SK-N-SH (cell line): ENCODE measurements at regions not wholly inside any gene's neighbourhood (a gene's known extent, or its start where the extent isn't known, plus 50 kb on each side); places are given as distances from the start of the nearest gene placed in this dataset.

Experiments used
- CTCF ChIP-seq: fragments of 200-600 bp; sonication (generic); IDR thresholded peaks from 2 replicates; pipeline ENCODE4 v1.6.1; 2017; ENCODE audit warnings: antibody characterized with exemption, mild to moderate bottlenecking, moderate library complexity
- NRF1 ChIP-seq: IDR thresholded peaks from 2 replicates; pipeline ENCODE4 v1.6.1; 2012; ENCODE audit warnings: low read depth, mild to moderate bottlenecking, low read length
- TF ChIP-seq, protein P1 (sequence below): IDR thresholded peaks from 2 replicates; pipeline ENCODE4 v1.4.0; 2012; ENCODE audit warnings: low read depth

- TF ChIP-seq CTCF = no peak
- TF ChIP-seq, protein P1, sequence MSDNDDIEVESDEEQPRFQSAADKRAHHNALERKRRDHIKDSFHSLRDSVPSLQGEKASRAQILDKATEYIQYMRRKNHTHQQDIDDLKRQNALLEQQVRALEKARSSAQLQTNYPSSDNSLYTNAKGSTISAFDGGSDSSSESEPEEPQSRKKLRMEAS = no peak
- TF ChIP-seq NRF1 = no peak
Measured at GRCh38 chr2:144137705-144138428, 382.1 kb downstream of the ZEB2 start.
